Choroid plexus epithelial cell (primary cell): ENCODE measurements at regions not wholly inside any gene's neighbourhood (a gene's known extent, or its start where the extent isn't known, plus 50 kb on each side); places are given as distances from the start of the nearest gene placed in this dataset.

Source experiments
- DNase-seq: peaks from one replicate; pipeline ENCODE4 v3.0.0-alpha.2; 2010; ENCODE audit warnings: low read depth
- H3K4me3 ChIP-seq: 2 replicates; pipeline ENCODE4 v1.5.1; 2011; ENCODE audit warnings: low read depth, mild to moderate bottlenecking, control low read depth, low read length, moderate library complexity
- TF ChIP-seq, protein P1 (sequence below): conservative IDR thresholded peaks from 2 replicates; pipeline ENCODE4 v1.5.1; 2011; ENCODE audit warnings: low read depth, mild to moderate bottlenecking, control low read depth, inconsistent platforms, low read length, moderate library complexity

DNA sequence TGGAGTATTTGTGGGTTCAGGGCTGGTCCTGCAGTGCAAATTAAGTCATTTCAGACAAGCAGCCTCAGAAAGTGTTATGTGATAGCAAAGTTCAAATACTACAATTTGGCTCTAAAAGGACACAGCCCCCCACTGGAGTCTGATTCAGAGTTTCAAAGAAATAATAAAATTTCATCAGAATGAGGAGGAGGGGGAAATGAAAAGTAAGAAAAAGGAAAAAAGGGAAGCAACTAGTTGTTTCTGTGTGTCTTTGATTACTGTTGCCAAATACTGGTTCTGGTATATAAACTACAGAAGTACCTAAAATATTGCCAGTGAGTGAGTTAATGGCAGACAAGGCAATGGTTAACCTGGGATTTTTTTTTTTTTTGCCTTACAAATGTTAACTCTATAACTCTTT, 773.9 kb downstream of the BCL11A start:
- TF ChIP-seq, protein P1, sequence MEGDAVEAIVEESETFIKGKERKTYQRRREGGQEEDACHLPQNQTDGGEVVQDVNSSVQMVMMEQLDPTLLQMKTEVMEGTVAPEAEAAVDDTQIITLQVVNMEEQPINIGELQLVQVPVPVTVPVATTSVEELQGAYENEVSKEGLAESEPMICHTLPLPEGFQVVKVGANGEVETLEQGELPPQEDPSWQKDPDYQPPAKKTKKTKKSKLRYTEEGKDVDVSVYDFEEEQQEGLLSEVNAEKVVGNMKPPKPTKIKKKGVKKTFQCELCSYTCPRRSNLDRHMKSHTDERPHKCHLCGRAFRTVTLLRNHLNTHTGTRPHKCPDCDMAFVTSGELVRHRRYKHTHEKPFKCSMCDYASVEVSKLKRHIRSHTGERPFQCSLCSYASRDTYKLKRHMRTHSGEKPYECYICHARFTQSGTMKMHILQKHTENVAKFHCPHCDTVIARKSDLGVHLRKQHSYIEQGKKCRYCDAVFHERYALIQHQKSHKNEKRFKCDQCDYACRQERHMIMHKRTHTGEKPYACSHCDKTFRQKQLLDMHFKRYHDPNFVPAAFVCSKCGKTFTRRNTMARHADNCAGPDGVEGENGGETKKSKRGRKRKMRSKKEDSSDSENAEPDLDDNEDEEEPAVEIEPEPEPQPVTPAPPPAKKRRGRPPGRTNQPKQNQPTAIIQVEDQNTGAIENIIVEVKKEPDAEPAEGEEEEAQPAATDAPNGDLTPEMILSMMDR = no peak
- no peak overlapping the region for H3K4me3 ChIP-seq
- no peak for DNase-seq

DNA sequence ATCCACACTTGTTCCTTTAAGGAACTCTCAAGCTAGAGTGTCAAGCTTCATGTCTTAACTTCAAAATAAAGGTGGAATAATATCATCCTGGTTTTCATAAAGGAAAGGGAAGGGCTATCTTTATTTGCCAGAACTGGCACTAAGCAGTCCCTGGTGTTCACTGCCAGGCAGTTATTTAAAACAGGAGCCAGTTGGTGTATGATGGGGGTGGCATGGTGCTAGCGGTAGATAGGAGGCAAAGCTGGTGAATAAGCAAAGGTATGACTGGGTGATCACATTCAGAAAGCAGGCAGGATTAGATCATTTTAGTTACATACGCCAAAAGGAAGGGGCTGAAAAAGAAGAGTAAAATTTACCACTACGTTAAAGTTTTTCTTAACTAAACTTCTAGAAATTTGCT, 776.3 kb downstream of the BCL11A start:
- H3K4me3 ChIP-seq = no peak overlapping the region
- no peak for DNase-seq
- TF ChIP-seq, protein P1 = no peak

DNA sequence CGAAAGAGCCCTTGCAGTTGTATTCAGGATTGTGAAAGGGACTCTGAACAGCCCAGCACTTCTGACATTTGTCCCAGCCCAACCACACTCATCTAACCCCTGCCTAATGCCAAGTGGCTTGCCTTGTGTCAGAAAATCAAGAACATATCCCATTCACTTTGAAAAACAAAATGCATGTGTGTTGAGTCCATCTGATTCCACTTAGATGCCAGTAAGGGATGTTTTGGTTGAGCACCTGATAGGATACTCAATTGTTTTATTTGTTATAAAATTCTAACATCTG, 776.8 kb downstream of the BCL11A start:
- H3K4me3 ChIP-seq = no peak overlapping the region
- DNase-seq = no peak
- TF ChIP-seq, protein P1 = no peak

DNA sequence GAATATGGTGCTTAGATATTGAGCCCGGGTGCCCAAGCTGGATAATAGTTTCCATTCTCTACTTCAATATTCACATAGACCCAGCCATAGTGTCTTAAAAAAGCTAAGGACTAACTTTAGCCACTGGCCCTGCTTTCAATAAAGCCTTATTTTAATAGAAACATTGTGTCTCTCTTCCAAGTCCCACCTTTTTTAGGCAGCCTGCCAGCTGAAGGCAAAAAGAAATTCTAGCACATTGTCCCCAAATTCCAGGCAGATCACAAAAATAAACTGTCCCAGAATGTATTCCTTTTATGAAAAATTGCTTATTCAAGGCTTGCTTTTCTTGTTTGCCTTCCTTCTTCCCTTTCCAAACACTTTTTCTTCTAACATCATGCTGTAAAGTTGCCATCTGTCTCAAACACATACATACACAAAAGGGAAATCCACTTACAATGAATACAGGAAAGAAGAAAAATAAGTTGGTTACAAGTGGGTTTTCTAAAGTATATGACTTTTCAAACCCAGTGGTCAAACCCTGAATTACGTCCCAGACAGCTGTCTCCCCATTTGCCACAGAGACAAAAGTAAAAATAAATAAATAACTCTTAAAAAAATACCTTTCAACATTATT, 778.5 kb downstream of the BCL11A start:
- H3K4me3 ChIP-seq = no peak overlapping the region
- no peak for DNase-seq
- TF ChIP-seq, protein P1 = no peak

DNA sequence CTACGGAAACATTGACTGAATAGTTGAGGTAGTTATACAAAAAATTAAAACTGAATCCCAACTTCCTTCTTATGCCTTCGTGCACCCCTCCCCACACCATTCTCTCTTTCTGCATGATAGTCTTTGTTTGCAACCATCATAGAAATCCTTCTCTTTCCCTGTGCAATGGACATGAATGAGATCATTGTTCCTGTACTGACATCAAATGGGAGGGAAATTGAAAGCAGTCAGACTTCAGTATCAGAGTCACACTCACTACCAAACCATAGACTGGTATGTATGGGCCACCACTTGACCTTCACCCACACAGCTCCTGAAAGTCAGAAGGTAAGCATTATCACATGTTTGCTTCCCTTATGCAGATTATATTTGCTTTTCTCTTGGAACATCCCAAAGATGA, 782.8 kb downstream of the BCL11A start:
- no peak for DNase-seq
- H3K4me3 ChIP-seq = no peak overlapping the region
- TF ChIP-seq, protein P1 = no peak

DNA sequence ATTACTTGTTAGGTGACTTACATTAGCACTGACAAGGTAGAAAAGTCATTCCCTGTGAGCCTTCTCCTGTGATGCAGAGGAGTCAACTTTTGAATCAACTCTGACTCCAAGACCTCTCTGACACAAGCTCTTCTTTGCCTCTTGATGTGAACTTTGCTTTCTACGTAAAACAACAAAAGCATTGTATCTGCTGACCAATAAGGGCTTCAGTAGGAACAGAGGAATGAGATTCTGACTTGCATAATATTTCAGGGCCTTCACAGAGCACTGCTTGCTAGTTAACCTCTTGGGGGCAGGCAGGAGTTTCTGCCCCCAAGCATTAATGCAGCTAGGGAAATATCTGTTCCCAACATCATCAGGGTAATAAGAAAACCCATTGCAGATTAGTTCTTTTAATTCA, 791.5 kb downstream of the BCL11A start:
- no peak for DNase-seq
- no peak overlapping the region for H3K4me3 ChIP-seq
- TF ChIP-seq, protein P1 = no peak

DNA sequence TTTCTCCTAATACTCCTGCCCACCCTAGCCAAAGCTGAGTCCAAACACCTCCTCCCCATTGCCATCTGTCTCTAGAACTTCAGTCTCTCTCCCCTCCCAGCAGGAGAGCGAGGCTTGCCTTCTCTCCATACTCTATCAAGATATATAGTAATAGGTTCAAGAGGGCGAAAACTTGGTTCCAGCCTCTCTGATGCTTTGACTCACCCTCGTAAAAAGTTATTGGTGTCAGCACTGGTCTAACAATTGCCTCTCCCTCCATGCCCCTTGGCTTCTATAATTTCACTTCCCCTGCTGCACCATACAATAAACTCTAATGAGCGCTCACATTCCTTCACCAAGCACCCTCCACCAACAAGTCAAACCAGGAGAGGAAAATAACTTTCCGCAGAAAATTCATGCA, 797.3 kb downstream of the BCL11A start:
- no peak overlapping the region for H3K4me3 ChIP-seq
- TF ChIP-seq, protein P1 = no peak
- DNase-seq = no peak
